Astrocyte (in vitro differentiated cells and primary cell): ENCODE measurements at regions not wholly inside any gene's neighbourhood (a gene's known extent, or its start where the extent isn't known, plus 50 kb on each side); places are given as distances from the start of the nearest gene placed in this dataset.

Experiments used
- CTCF ChIP-seq: IDR thresholded peaks from 2 replicates; pipeline ENCODE4 v1.5.1; 2011; ENCODE audit warnings: low read depth, mild to moderate bottlenecking, inconsistent platforms, low read length, moderate library complexity; ENCODE audit not compliant: insufficient read depth
- EZH2 ChIP-seq: IDR thresholded peaks from 2 replicates; pipeline ENCODE4 v1.6.1; 2012; ENCODE audit warnings: mild to moderate bottlenecking, low read length, inconsistent platforms; ENCODE audit not compliant: insufficient read depth

GRCh38 chr10:131650169-131650705, 250.6 kb upstream of the PPP2R2D start:
- no peak for TF ChIP-seq CTCF
- TF ChIP-seq EZH2 = no peak
